Upper lobe of left lung (tissue), 6 donors: ENCODE measurements at regions not wholly inside any gene's neighbourhood (a gene's known extent, or its start where the extent isn't known, plus 50 kb on each side); places are given as distances from the start of the nearest gene placed in this dataset.
"Not testable (repeated sequence)": the region's sequence is repeated elsewhere in the genome, so short reads cannot be mapped to it uniquely, and the experiment has no call there.

ENCODE experiments used
- ATAC-seq, 2 donors: fragments of 200-7000 bp; cut with Tn5 transposase; one replicate each; pipeline ENCODE4 v1.9.1; 2022; ENCODE audit warnings: mild to moderate bottlenecking in 2 of 2, moderate library complexity in 2 of 2; ENCODE audit not compliant: low FRiP score in 2 of 2
- DNase-seq, 2 donors: peaks; one replicate each; pipeline ENCODE4 v3.0.0-alpha.2; 2019 to 2020
- H3K27ac ChIP-seq, 4 donors: fragments of 200-600 bp; sonication (generic); one replicate each; pipeline ENCODE4 v1.5.1; 2016 to 2019
- H3K27me3 ChIP-seq, 4 donors: fragments of 200-600 bp; sonication (generic); one replicate each; pipeline ENCODE4 v1.5.1; 2017 to 2019
- H3K36me3 ChIP-seq, 4 donors: fragments of 200-600 bp; sonication (generic); one replicate each; pipeline ENCODE4 v1.5.1; 2016 to 2019
- H3K4me1 ChIP-seq, 4 donors: fragments of 200-600 bp; sonication (generic); one replicate each; pipeline ENCODE4 v1.5.1; 2018 to 2019
- H3K4me3 ChIP-seq, 4 donors: fragments of 200-600 bp; sonication (generic); one replicate each; pipeline ENCODE4 v1.5.1; 2017 to 2019; ENCODE audit warnings: mild to moderate bottlenecking in 2 of 4, moderate library complexity in 1 of 4
- H3K9me3 ChIP-seq, 4 donors: fragments of 200-600 bp; sonication (generic); one replicate each; pipeline ENCODE4 v1.5.1; 2018 to 2019
- CTCF ChIP-seq, 6 experiments: fragments of 450-650 bp in 4 of 6; fragments of 200-600 bp in 2 of 6; sonication (generic) in 2 of 6; IDR thresholded peaks; one replicate each; pipeline ENCODE4 v1.5.1; 2016 to 2019; ENCODE audit warnings: antibody characterized with exemption in 6 of 6
- EP300 ChIP-seq, 4 donors: sonication (generic); formaldehyde crosslinking; IDR thresholded peaks; one replicate each; pipeline ENCODE4 v1.5.1; 2017; ENCODE audit warnings: antibody characterized with exemption in 4 of 4, control low read depth in 2 of 4
- POLR2A ChIP-seq, 4 donors: fragments of 450-650 bp; IDR thresholded peaks; one replicate each; pipeline ENCODE4 v1.5.1; 2016 to 2017; ENCODE audit warnings: antibody characterized with exemption in 4 of 4, mild to moderate bottlenecking in 2 of 4
- POLR2AphosphoS5 ChIP-seq, 2 donors: sonication (generic); formaldehyde crosslinking; IDR thresholded peaks; one replicate each; pipeline ENCODE4 v1.5.1; 2017; ENCODE audit warnings: antibody characterized with exemption in 2 of 2
- WGBS, 2 donors: methylation state at CpG; one replicate each; pipeline ENCODE4 v1.1.5; 2017 to 2018; 5-methylcytosine and 5-hydroxymethylcytosine counted together
- donor health status: DM: no; HTN: no; CAD: no; lungs with moderate emphysema.
- donor health status: DM: no; HTN: yes; CAD: no; lungs with severe emphysema.

DNA sequence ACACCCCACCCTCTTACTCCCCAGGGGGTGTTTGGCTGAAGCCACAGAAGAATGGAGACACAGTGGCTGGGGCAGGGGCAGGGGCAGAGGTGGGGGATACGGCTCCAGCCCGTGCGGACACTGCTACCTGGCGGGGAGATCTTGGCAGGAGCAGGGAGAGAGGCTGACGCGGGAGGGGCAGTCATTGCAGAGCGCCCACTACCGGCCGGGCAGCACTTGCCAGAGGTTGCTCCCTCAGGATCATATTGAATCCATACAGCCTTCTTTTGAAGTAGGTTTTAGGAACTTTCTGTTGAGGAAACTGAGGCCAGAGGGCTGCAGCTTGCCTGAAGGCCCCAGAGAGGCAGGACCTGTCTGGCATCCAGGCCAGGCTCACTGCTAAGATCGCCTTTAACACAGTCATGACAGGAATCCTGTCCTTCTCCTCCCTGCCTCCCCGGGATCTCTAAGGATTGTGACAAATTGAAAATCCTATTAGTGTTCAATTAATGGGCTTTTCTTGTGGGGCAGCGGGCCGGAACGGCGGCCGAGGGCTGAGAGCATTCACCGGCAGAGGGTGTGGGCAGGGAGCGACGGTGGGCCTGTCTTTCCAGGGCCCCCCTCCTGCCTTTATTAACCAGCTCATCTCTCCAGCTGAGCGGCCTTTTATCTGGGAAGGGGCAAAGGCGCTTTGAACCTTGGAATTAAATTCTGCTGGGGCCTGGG lies 65.5 kb upstream of the WNT4 start:
- WGBS, 2 donors: 57 to 58% methylated on average over 18 to 21 of the region's 21 CpGs
- H3K36me3 ChIP-seq: no peaks in the 10 kb centered on the region
- peaks cover 0 to 10% (median 4%) of the 10 kb centered on the region in 4 donors for H3K27me3 ChIP-seq
- TF ChIP-seq CTCF (IDR thresholded peaks at IDR 0.05) (no peak), POLR2A (IDR thresholded peaks at IDR 0.05) (no peak), EP300 (IDR thresholded peaks at IDR 0.05) (no peak), POLR2AphosphoS5 (IDR thresholded peaks at IDR 0.05) (no peak)
- H3K27ac ChIP-seq: no peak overlapping the region
- H3K4me3 ChIP-seq: no peak overlapping the region
- ATAC-seq (no peak), DNase-seq (peak in 1 of 2 donors; percentile 60)
- peaks cover 4 to 11% (median 10%) of the 10 kb centered on the region in 4 donors for H3K4me1 ChIP-seq
- H3K9me3 ChIP-seq: no peaks in the 10 kb centered on the region

GRCh38 chr1:22208973-22209378 lies 66.1 kb upstream of the WNT4 start:
- Histone ChIP-seq H3K36me3 (no peaks in the 10 kb centered on the region), H3K27ac (no peak overlapping the region), H3K9me3 (no peaks in the 10 kb centered on the region), H3K4me3 (no peak overlapping the region), H3K4me1 (peaks cover 4 to 11% (median 10%) of the 10 kb centered on the region in 4 donors), H3K27me3 (peaks cover 0 to 10% (median 4%) of the 10 kb centered on the region in 4 donors)
- TF ChIP-seq CTCF (IDR thresholded peaks at IDR 0.05): no peak
- TF ChIP-seq POLR2AphosphoS5 (IDR thresholded peaks at IDR 0.05): no peak
- TF ChIP-seq EP300 (IDR thresholded peaks at IDR 0.05): no peak
- no peak for TF ChIP-seq POLR2A (IDR thresholded peaks at IDR 0.05)
- 40 to 70% methylated on average over 8 to 14 of the region's 16 CpGs for WGBS, 2 donors
- DNase-seq (peak in 1 of 2 donors; percentile 49), ATAC-seq (no peak)

DNA sequence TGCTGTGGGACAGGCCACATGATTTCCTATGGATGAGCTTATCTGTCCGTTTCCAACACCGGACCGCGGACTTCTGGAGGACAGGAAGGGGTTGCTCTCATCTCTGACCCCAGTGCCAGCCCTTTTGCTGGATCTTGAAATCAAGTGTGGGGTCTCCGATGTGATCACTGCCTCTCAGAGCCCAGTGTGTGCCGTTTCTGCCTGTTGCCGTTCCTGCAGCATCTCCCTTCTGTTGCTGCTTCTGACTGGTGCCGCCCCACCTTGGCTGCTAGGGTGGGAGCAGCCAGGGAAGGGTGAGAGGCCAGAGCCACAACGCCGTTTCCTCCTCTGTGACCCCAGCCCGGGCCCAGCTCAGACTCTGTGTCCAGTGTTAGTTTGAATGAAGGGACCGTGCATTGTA lies 67.3 kb upstream of the WNT4 start:
- ATAC-seq: no peak
- no peak overlapping the region for H3K27ac ChIP-seq
- TF ChIP-seq CTCF (IDR thresholded peaks at IDR 0.05) (no peak), EP300 (IDR thresholded peaks at IDR 0.05) (no peak), POLR2A (IDR thresholded peaks at IDR 0.05) (no peak), POLR2AphosphoS5 (IDR thresholded peaks at IDR 0.05) (no peak)
- no peak overlapping the region for H3K4me3 ChIP-seq
- DNase-seq: peak in 1 of 2 donors; percentile 14
- peaks cover 0 to 10% (median 4%) of the 10 kb centered on the region in 4 donors for H3K27me3 ChIP-seq
- no peaks in the 10 kb centered on the region for H3K9me3 ChIP-seq
- 66 to 77% methylated on average over 12 of the region's 12 CpGs for WGBS, 2 donors
- H3K36me3 ChIP-seq: no peaks in the 10 kb centered on the region
- peaks cover 0 to 4% (median 2%) of the 10 kb centered on the region in 4 donors for H3K4me1 ChIP-seq

GRCh38 chr1:22210636-22211035 lies 67.7 kb upstream of the WNT4 start:
- peaks cover 0 to 10% (median 4%) of the 10 kb centered on the region in 4 donors for H3K27me3 ChIP-seq
- DNase-seq: no peak

DNA sequence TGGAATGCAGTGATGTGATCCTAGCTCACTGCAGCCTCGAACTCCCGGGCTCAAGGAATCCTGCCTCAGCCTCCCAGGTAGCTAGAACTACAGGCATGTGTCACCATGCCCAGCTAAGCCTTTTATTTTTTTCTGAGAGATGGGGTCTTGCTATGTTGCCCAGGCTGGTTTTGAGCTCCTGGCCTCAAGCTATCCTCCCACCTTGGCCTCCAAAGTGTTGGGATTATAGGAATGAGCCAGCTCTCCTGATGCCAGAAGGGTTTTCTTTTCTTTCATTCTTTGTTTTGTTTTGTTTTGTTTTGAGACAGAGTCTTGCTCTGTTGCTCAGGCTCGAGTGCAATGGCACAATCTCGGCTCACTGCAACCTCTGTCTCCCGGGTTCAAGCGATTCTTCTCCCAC lies 68.6 kb upstream of the WNT4 start:
- H3K36me3 ChIP-seq, H3K27ac ChIP-seq, ATAC-seq, H3K4me3 ChIP-seq, DNase-seq, H3K4me1 ChIP-seq, H3K9me3 ChIP-seq: not testable (repeated sequence)
- peaks cover 0 to 10% (median 4%) of the 10 kb centered on the region in 4 donors for H3K27me3 ChIP-seq
- 88 to 90% methylated on average over 6 of the region's 6 CpGs for WGBS, 2 donors

More at GRCh38 chr1:22210636-22211035, 67.7 kb upstream of the WNT4 start:
- Histone ChIP-seq H3K27ac (no peak overlapping the region), H3K9me3 (no peaks in the 10 kb centered on the region), H3K36me3 (no peaks in the 10 kb centered on the region), H3K4me1 (no peaks in the 10 kb centered on the region), H3K4me3 (no peak overlapping the region)
- WGBS, 2 donors: 46 to 48% methylated on average over 7 of the region's 7 CpGs
- TF ChIP-seq CTCF (IDR thresholded peaks at IDR 0.05) (no peak), EP300 (IDR thresholded peaks at IDR 0.05) (no peak), POLR2AphosphoS5 (IDR thresholded peaks at IDR 0.05) (no peak), POLR2A (IDR thresholded peaks at IDR 0.05) (no peak)
- no peak for ATAC-seq
